ENCODE measurements at regions not wholly inside any gene's neighbourhood (a gene's known extent, or its start where the extent isn't known, plus 50 kb on each side); places are given as distances from the start of the nearest gene placed in this dataset.
"Not testable (repeated sequence)": the region's sequence is repeated elsewhere in the genome, so short reads cannot be mapped to it uniquely, and the experiment has no call there.

- not testable (repeated sequence) for H3K4me3 ChIP-seq (ENCODE audit: low read depth, low read length); H3K9ac ChIP-seq (ENCODE audit: low read length); H3K4me1 ChIP-seq (ENCODE audit: control insufficient read depth, insufficient read depth, low read length); H3K27ac ChIP-seq (ENCODE audit: low read depth, low read length); H3K36me3 ChIP-seq (ENCODE audit: control insufficient read depth, insufficient read depth, low read length); H3K9me3 ChIP-seq (ENCODE audit: control insufficient read depth, insufficient read depth, low read depth, low read length); H3K27me3 ChIP-seq (ENCODE audit: control insufficient read depth, insufficient read depth, low read length)
These were observed 72.1 kb downstream of the OGFRL1 start for GRCh38 chr6:71360556-71361335.

- Histone ChIP-seq H3K27ac (ENCODE audit: low read depth, low read length) (no peak overlapping the region), H3K9ac (ENCODE audit: low read length) (no peak overlapping the region), H3K27me3 (ENCODE audit: control insufficient read depth, insufficient read depth, low read length) (no peaks in the 10 kb centered on the region), H3K4me1 (ENCODE audit: control insufficient read depth, insufficient read depth, low read length) (no peaks in the 10 kb centered on the region; the same call in 1 of the 2 replicates), H3K4me3 (ENCODE audit: low read depth, low read length) (no peak overlapping the region), H3K9me3 (ENCODE audit: control insufficient read depth, insufficient read depth, low read depth, low read length) (no peaks in the 10 kb centered on the region), H3K36me3 (ENCODE audit: control insufficient read depth, insufficient read depth, low read length) (no peaks in the 10 kb centered on the region)
These were observed 76.4 kb downstream of the OGFRL1 start for GRCh38 chr6:71364889-71365542.

- H3K9ac ChIP-seq (ENCODE audit: low read length): no peak overlapping the region
- H3K9me3 ChIP-seq (ENCODE audit: control insufficient read depth, insufficient read depth, low read depth, low read length): no peaks in the 10 kb centered on the region
- H3K4me3 ChIP-seq (ENCODE audit: low read depth, low read length): no peak overlapping the region
- no peaks in the 10 kb centered on the region for H3K27me3 ChIP-seq (ENCODE audit: control insufficient read depth, insufficient read depth, low read length)
- no peaks in the 10 kb centered on the region for H3K36me3 ChIP-seq (ENCODE audit: control insufficient read depth, insufficient read depth, low read length)
- H3K27ac ChIP-seq (ENCODE audit: low read depth, low read length): no peak overlapping the region
- H3K4me1 ChIP-seq (ENCODE audit: control insufficient read depth, insufficient read depth, low read length): no peaks in the 10 kb centered on the region; the same call in 1 of the 2 replicates
These were observed 79.1 kb downstream of the OGFRL1 start for GRCh38 chr6:71367756-71368155.

- no peaks in the 10 kb centered on the region for H3K36me3 ChIP-seq (ENCODE audit: control insufficient read depth, insufficient read depth, low read length)
- H3K4me3 ChIP-seq (ENCODE audit: low read depth, low read length): no peak overlapping the region
- H3K9me3 ChIP-seq (ENCODE audit: control insufficient read depth, insufficient read depth, low read depth, low read length): no peaks in the 10 kb centered on the region
- no peaks in the 10 kb centered on the region for H3K27me3 ChIP-seq (ENCODE audit: control insufficient read depth, insufficient read depth, low read length)
- no peaks in the 10 kb centered on the region; the same call in 1 of the 2 replicates for H3K4me1 ChIP-seq (ENCODE audit: control insufficient read depth, insufficient read depth, low read length)
- no peak overlapping the region for H3K9ac ChIP-seq (ENCODE audit: low read length)
- H3K27ac ChIP-seq (ENCODE audit: low read depth, low read length): no peak overlapping the region
These were observed 79.7 kb downstream of the OGFRL1 start for GRCh38 chr6:71368284-71368683.

- Histone ChIP-seq H3K4me1 (ENCODE audit: control insufficient read depth, insufficient read depth, low read length) (no peaks in the 10 kb centered on the region; the same call in 1 of the 2 replicates), H3K27me3 (ENCODE audit: control insufficient read depth, insufficient read depth, low read length) (no peaks in the 10 kb centered on the region), H3K9me3 (ENCODE audit: control insufficient read depth, insufficient read depth, low read depth, low read length) (no peaks in the 10 kb centered on the region), H3K27ac (ENCODE audit: low read depth, low read length) (no peak overlapping the region), H3K4me3 (ENCODE audit: low read depth, low read length) (no peak overlapping the region), H3K36me3 (ENCODE audit: control insufficient read depth, insufficient read depth, low read length) (no peaks in the 10 kb centered on the region), H3K9ac (ENCODE audit: low read length) (no peak overlapping the region)
These were observed 82.9 kb downstream of the OGFRL1 start for GRCh38 chr6:71371559-71371958.

- Histone ChIP-seq H3K27me3 (ENCODE audit: control insufficient read depth, insufficient read depth, low read length) (no peaks in the 10 kb centered on the region), H3K27ac (ENCODE audit: low read depth, low read length) (no peak overlapping the region), H3K36me3 (ENCODE audit: control insufficient read depth, insufficient read depth, low read length) (no peaks in the 10 kb centered on the region)
These were observed 85.3 kb downstream of the OGFRL1 start for GRCh38 chr6:71373943-71374342.

GRCh38 chr6:71375676-71376075 lies 87.1 kb downstream of the OGFRL1 start:
- Histone ChIP-seq H3K4me3 (ENCODE audit: low read depth, low read length) (no peak overlapping the region), H3K4me1 (ENCODE audit: control insufficient read depth, insufficient read depth, low read length) (no peaks in the 10 kb centered on the region), H3K9ac (ENCODE audit: low read length) (no peak overlapping the region), H3K27me3 (ENCODE audit: control insufficient read depth, insufficient read depth, low read length) (no peaks in the 10 kb centered on the region), H3K9me3 (ENCODE audit: control insufficient read depth, insufficient read depth, low read depth, low read length) (no peaks in the 10 kb centered on the region), H3K36me3 (ENCODE audit: control insufficient read depth, insufficient read depth, low read length) (no peaks in the 10 kb centered on the region), H3K27ac (ENCODE audit: low read depth, low read length) (no peak overlapping the region)

More at GRCh38 chr6:71373943-71374342, 85.3 kb downstream of the OGFRL1 start:
- Histone ChIP-seq H3K4me3 (ENCODE audit: low read depth, low read length) (no peak overlapping the region), H3K9ac (ENCODE audit: low read length) (no peak overlapping the region), H3K4me1 (ENCODE audit: control insufficient read depth, insufficient read depth, low read length) (no peaks in the 10 kb centered on the region), H3K9me3 (ENCODE audit: control insufficient read depth, insufficient read depth, low read depth, low read length) (no peaks in the 10 kb centered on the region)

GRCh38 chr6:71376830-71377229 lies 88.2 kb downstream of the OGFRL1 start:
- Histone ChIP-seq H3K27me3 (ENCODE audit: control insufficient read depth, insufficient read depth, low read length) (no peaks in the 10 kb centered on the region), H3K4me1 (ENCODE audit: control insufficient read depth, insufficient read depth, low read length) (no peaks in the 10 kb centered on the region), H3K9ac (ENCODE audit: low read length) (no peak overlapping the region), H3K4me3 (ENCODE audit: low read depth, low read length) (no peak overlapping the region), H3K27ac (ENCODE audit: low read depth, low read length) (no peak overlapping the region), H3K36me3 (ENCODE audit: control insufficient read depth, insufficient read depth, low read length) (no peaks in the 10 kb centered on the region), H3K9me3 (ENCODE audit: control insufficient read depth, insufficient read depth, low read depth, low read length) (no peaks in the 10 kb centered on the region)

GRCh38 chr6:71383476-71383875 lies 94.9 kb downstream of the OGFRL1 start:
- Histone ChIP-seq H3K4me1 (ENCODE audit: control insufficient read depth, insufficient read depth, low read length) (peaks cover 16% of the 10 kb centered on the region), H3K9ac (ENCODE audit: low read length) (no peak overlapping the region), H3K9me3 (ENCODE audit: control insufficient read depth, insufficient read depth, low read depth, low read length) (no peaks in the 10 kb centered on the region), H3K27ac (ENCODE audit: low read depth, low read length) (no peak overlapping the region), H3K27me3 (ENCODE audit: control insufficient read depth, insufficient read depth, low read length) (no peaks in the 10 kb centered on the region), H3K36me3 (ENCODE audit: control insufficient read depth, insufficient read depth, low read length) (no peaks in the 10 kb centered on the region), H3K4me3 (ENCODE audit: low read depth, low read length) (no peak overlapping the region)

GRCh38 chr6:71383901-71384489 lies 95.4 kb downstream of the OGFRL1 start:
- no peak overlapping the region for H3K27ac ChIP-seq (ENCODE audit: low read depth, low read length)
- H3K4me1 ChIP-seq (ENCODE audit: control insufficient read depth, insufficient read depth, low read length): peaks cover 16% of the 10 kb centered on the region
- H3K4me3 ChIP-seq (ENCODE audit: low read depth, low read length): no peak overlapping the region

More at GRCh38 chr6:71383901-71384489, 95.4 kb downstream of the OGFRL1 start:
- Histone ChIP-seq H3K9me3 (ENCODE audit: control insufficient read depth, insufficient read depth, low read depth, low read length) (no peaks in the 10 kb centered on the region), H3K27me3 (ENCODE audit: control insufficient read depth, insufficient read depth, low read length) (no peaks in the 10 kb centered on the region), H3K36me3 (ENCODE audit: control insufficient read depth, insufficient read depth, low read length) (no peaks in the 10 kb centered on the region), H3K9ac (ENCODE audit: low read length) (no peak overlapping the region)
